NOMO-1 treated with DMSO at 0.1 percent for 48 hours (cell line): ENCODE measurements at regions not wholly inside any gene's neighbourhood (a gene's known extent, or its start where the extent isn't known, plus 50 kb on each side); places are given as distances from the start of the nearest gene placed in this dataset.
"Not testable (repeated sequence)": the region's sequence is repeated elsewhere in the genome, so short reads cannot be mapped to it uniquely, and the experiment has no call there.

ENCODE experiments used
- DNase-seq: peaks from one replicate; lab custom pipeline; 2025; ENCODE audit not compliant: unreplicated experiment; lab: John Stamatoyannopoulos, UW

GRCh38 chr2:21331625-21332370 is 208.0 kb downstream of the TDRD15 start:
- DNase-seq, result no peak

GRCh38 chr2:21332993-21333625 is 209.3 kb downstream of the TDRD15 start:
- DNase-seq, result peak; percentile 29

GRCh38 chr2:21333684-21334083 is 209.9 kb downstream of the TDRD15 start:
- DNase-seq, result peak; percentile 6

- no peak for DNase-seq
Observed at GRCh38 chr2:21346984-21347383, 223.2 kb downstream of the TDRD15 start.

- no peak for DNase-seq
Observed at GRCh38 chr2:21353879-21354679, 230.3 kb downstream of the TDRD15 start.

GRCh38 chr2:21356086-21356856 is 232.5 kb downstream of the TDRD15 start:
- DNase-seq, result peak; percentile 16

GRCh38 chr2:21356857-21357255 is 233.1 kb downstream of the TDRD15 start:
- DNase-seq, result no peak

GRCh38 chr2:21358976-21359375 is 235.2 kb downstream of the TDRD15 start:
- DNase-seq, result no peak

- no peak for DNase-seq
Observed at GRCh38 chr2:21361384-21361783, 237.6 kb downstream of the TDRD15 start.

GRCh38 chr2:21361957-21362486 is 238.3 kb downstream of the TDRD15 start:
- DNase-seq, result no peak

GRCh38 chr2:21363364-21363763 is 239.6 kb downstream of the TDRD15 start:
- no peak for DNase-seq

- no peak for DNase-seq
Observed at GRCh38 chr2:21367421-21367820, 243.7 kb downstream of the TDRD15 start.

GRCh38 chr2:21369787-21370186 is 246.0 kb downstream of the TDRD15 start:
- no peak for DNase-seq

- DNase-seq, result no peak
Observed at GRCh38 chr2:21371499-21372003, 247.8 kb downstream of the TDRD15 start.

- peak; percentile 15 for DNase-seq
Observed at GRCh38 chr2:21372654-21373053, 248.9 kb downstream of the TDRD15 start.

GRCh38 chr2:21376864-21377263 is 253.1 kb downstream of the TDRD15 start:
- no peak for DNase-seq

GRCh38 chr2:21379140-21379539 is 255.4 kb downstream of the TDRD15 start:
- no peak for DNase-seq

GRCh38 chr2:21379668-21380067 is 255.9 kb downstream of the TDRD15 start:
- not testable (repeated sequence) for DNase-seq

- DNase-seq, result no peak
Observed at GRCh38 chr2:21381421-21381820, 257.7 kb downstream of the TDRD15 start.

- no peak for DNase-seq
Observed at GRCh38 chr2:21382701-21383520, 259.1 kb downstream of the TDRD15 start.
